Stomach (tissue), 4 donors: ENCODE measurements at regions not wholly inside any gene's neighbourhood (a gene's known extent, or its start where the extent isn't known, plus 50 kb on each side); places are given as distances from the start of the nearest gene placed in this dataset.

Source experiments
- POLR2AphosphoS5 ChIP-seq, 3 donors: sonication (generic); formaldehyde crosslinking; IDR thresholded peaks; one replicate each; pipeline ENCODE4 v1.6.1; 2016; ENCODE audit warnings: antibody characterized with exemption in 3 of 3
- TF ChIP-seq, protein P1 (sequence below), 7 experiments: fragments of 450-650 bp in 4 of 7; fragments of 200-600 bp in 3 of 7; sonication (generic) in 3 of 7; IDR thresholded peaks; one replicate each; pipeline ENCODE4 v1.5.1; 2016 to 2019; ENCODE audit warnings: antibody characterized with exemption in 7 of 7, control low read depth in 2 of 7, mild to moderate bottlenecking in 1 of 7

DNA sequence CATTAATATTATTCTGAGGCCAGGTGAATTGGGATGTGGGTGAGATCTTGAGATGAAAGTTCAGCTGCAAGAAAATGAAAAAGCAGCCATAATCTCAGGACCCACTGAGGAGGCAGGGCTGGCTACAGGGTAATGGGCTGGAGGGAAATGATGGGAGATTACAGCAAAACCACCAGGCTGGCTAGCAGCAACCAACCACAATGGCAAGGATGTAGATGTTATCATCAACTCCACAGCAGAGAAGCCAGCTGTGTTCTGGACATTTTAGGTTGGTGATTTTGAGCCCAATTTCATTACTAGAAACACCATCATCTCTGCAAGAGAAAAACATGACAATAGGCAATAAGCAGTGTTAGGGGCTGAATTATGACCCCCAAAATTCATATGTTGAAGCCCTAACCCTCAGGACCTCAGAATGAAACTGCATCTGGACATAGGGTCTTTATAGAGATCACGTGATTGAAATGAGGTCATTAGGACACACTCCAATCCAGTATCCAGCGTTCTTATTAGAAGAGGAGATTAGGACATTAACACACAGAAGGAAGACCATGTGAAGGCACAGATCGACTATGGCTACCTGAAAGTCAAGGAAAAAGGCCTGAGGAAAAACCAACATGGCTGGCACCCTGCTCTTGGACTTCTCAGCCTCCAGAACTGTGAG, 139.8 kb upstream of the KIT start:
- TF ChIP-seq POLR2AphosphoS5 (IDR thresholded peaks at IDR 0.05), result no peak
- TF ChIP-seq, protein P1, sequence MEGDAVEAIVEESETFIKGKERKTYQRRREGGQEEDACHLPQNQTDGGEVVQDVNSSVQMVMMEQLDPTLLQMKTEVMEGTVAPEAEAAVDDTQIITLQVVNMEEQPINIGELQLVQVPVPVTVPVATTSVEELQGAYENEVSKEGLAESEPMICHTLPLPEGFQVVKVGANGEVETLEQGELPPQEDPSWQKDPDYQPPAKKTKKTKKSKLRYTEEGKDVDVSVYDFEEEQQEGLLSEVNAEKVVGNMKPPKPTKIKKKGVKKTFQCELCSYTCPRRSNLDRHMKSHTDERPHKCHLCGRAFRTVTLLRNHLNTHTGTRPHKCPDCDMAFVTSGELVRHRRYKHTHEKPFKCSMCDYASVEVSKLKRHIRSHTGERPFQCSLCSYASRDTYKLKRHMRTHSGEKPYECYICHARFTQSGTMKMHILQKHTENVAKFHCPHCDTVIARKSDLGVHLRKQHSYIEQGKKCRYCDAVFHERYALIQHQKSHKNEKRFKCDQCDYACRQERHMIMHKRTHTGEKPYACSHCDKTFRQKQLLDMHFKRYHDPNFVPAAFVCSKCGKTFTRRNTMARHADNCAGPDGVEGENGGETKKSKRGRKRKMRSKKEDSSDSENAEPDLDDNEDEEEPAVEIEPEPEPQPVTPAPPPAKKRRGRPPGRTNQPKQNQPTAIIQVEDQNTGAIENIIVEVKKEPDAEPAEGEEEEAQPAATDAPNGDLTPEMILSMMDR (IDR thresholded peaks at IDR 0.05), result no peak
